ENCODE measurements at regions not wholly inside any gene's neighbourhood (a gene's known extent, or its start where the extent isn't known, plus 50 kb on each side); places are given as distances from the start of the nearest gene placed in this dataset.

- Histone ChIP-seq H3K36me3 (ENCODE audit: control insufficient read depth, insufficient read depth, low read length) (no peaks in the 10 kb centered on the region), H3K9me3 (ENCODE audit: control insufficient read depth, insufficient read depth, low read length) (no peaks in the 10 kb centered on the region), H3K27me3 (ENCODE audit: control insufficient read depth, insufficient read depth, low read length) (no peaks in the 10 kb centered on the region), H3K4me3 (ENCODE audit: low read length) (no peak overlapping the region), H3K4me1 (ENCODE audit: control insufficient read depth, insufficient read depth, low read length) (no peaks in the 10 kb centered on the region), H3K27ac (ENCODE audit: low read length) (no peak overlapping the region)
- intact Hi-C loops (cut with micrococcal nuclease): no loop called here
- DNase-seq (no peak), ATAC-seq (no peak)
- Mint-ChIP-seq H3K27me3 (ENCODE audit: low read depth in 2 of 2) (peaks cover 0 to 6% of the 10 kb centered on the region in 2 donors), H3K9me3 (peaks cover 0 to 4% of the 10 kb centered on the region in 2 donors), H3K36me3 (no peaks in the 10 kb centered on the region), H3K4me3 (no peak overlapping the region), H3K27ac (no peak overlapping the region), H3K4me1 (no peaks in the 10 kb centered on the region)
- TF ChIP-seq CTCF (IDR thresholded peaks at IDR 0.05): no peak
- no CpG with 5 or more reads among the region's 1 CpG for WGBS (ENCODE audit: insufficient coverage)
Measured at GRCh38 chrY:13537919-13538318, 58.1 kb upstream of the UTY start.

Measured in natural killer cell (primary cell).